ENCODE measurements at regions not wholly inside any gene's neighbourhood (a gene's known extent, or its start where the extent isn't known, plus 50 kb on each side); places are given as distances from the start of the nearest gene placed in this dataset.
"Not testable (repeated sequence)": the region's sequence is repeated elsewhere in the genome, so short reads cannot be mapped to it uniquely, and the experiment has no call there.

DNA sequence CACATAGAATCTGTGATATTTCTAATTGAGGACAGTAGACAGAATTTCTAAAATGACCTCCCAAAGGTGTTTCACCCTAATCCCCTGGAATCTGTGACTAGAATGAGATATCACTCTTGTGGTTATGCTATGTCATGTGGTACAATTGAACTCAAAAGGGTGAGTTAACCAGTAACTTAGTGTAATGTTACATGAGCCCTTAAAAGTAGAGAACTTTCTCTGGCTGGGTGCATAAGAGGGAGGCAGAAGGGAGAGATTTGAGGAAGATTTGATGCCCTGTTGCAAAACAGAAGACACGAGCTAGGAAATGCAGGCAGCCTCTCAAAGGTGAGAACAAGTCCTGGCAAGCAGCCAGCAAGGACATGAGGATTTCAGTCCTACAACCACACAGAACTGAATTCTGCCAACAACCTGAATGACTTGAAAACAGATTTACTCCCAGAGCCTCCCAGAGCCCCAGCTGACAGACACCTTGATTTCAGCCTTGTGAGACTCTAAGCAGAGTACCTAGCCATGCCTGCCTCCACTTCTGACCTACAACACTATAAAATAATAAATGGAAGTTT lies 160.3 kb downstream of the MTHFS start:
- no peaks in the 10 kb centered on the region for H3K36me3 ChIP-seq (replicated peaks; ENCODE audit: low read depth, low read length)
- peak overlapping the region; percentile 16; the same call in 1 of the 2 replicates for H3K9ac ChIP-seq (ENCODE audit: low read length)
- no peaks in the 10 kb centered on the region for H3K79me2 ChIP-seq (ENCODE audit: low read length)
- H3K9me3 ChIP-seq (ENCODE audit: insufficient read depth, low read length), result 0 out of 2 replicates have a peak, but pooled peaks cover 3% of the 10 kb centered on the region
- H3K4me3 ChIP-seq (ENCODE audit: low read length), result peak overlapping the region; percentile 5; the same call in 1 of the 2 replicates
- TF ChIP-seq EZH2phosphoT487 (IDR thresholded peaks at IDR 0.05; ENCODE audit: low read depth), result no peak
- TF ChIP-seq, protein P1, sequence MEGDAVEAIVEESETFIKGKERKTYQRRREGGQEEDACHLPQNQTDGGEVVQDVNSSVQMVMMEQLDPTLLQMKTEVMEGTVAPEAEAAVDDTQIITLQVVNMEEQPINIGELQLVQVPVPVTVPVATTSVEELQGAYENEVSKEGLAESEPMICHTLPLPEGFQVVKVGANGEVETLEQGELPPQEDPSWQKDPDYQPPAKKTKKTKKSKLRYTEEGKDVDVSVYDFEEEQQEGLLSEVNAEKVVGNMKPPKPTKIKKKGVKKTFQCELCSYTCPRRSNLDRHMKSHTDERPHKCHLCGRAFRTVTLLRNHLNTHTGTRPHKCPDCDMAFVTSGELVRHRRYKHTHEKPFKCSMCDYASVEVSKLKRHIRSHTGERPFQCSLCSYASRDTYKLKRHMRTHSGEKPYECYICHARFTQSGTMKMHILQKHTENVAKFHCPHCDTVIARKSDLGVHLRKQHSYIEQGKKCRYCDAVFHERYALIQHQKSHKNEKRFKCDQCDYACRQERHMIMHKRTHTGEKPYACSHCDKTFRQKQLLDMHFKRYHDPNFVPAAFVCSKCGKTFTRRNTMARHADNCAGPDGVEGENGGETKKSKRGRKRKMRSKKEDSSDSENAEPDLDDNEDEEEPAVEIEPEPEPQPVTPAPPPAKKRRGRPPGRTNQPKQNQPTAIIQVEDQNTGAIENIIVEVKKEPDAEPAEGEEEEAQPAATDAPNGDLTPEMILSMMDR (IDR thresholded peaks at IDR 0.05; ENCODE audit: low read depth, low read length), result no peak
- no peaks in the 10 kb centered on the region for H4K20me1 ChIP-seq (ENCODE audit: insufficient read depth, low read length)
- peak overlapping the region; percentile 5; the same call in 1 of the 2 replicates for H2AFZ ChIP-seq (ENCODE audit: low read depth, low read length)
- H3K27ac ChIP-seq (ENCODE audit: low read length), result peak overlapping the region; percentile 52
- H3K27me3 ChIP-seq (ENCODE audit: low read depth, low read length), result no peaks in the 10 kb centered on the region
- peaks cover 42% of the 10 kb centered on the region for H3K4me1 ChIP-seq (ENCODE audit: low read length)
- H3K4me2 ChIP-seq (ENCODE audit: low read length), result peak overlapping the region; percentile 58

DNA sequence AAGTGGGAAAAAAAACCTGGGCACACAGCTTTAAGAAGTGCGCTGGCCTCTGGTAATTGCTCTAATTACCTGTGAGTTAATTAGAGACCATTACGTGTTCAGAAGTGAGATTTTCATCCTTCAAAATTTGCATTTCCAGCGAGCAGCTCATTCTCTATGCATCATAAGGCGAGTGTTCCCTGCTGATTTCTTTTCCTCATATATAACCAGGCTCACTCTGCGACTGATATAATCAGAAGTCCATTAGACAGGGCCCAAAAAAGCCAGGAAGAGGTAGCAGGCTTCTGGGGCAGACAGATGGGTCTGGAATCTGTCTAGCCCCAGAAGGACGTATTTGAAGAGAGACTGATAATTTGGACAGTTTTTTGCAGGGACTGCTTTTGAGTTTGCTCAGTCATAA lies 158.7 kb downstream of the MTHFS start:
- 0 out of 2 replicates have a peak, but pooled peaks cover 3% of the 10 kb centered on the region for H3K9me3 ChIP-seq (ENCODE audit: insufficient read depth, low read length)
- no peak overlapping the region; the same call in 1 of the 2 replicates for H3K27ac ChIP-seq (ENCODE audit: low read length)
- no peaks in the 10 kb centered on the region for H3K79me2 ChIP-seq (ENCODE audit: low read length)
- no peaks in the 10 kb centered on the region for H3K27me3 ChIP-seq (ENCODE audit: low read depth, low read length)
- H3K36me3 ChIP-seq (replicated peaks; ENCODE audit: low read depth, low read length), result no peaks in the 10 kb centered on the region
- H3K4me1 ChIP-seq (ENCODE audit: low read length), result peaks cover 34% of the 10 kb centered on the region
- no peaks in the 10 kb centered on the region for H4K20me1 ChIP-seq (ENCODE audit: insufficient read depth, low read length)
- no peak for TF ChIP-seq EZH2phosphoT487 (IDR thresholded peaks at IDR 0.05; ENCODE audit: low read depth)
- TF ChIP-seq, protein P1 (IDR thresholded peaks at IDR 0.05; ENCODE audit: low read depth, low read length), result no peak
- no peak overlapping the region for H3K4me3 ChIP-seq (ENCODE audit: low read length)
- peak overlapping the region; percentile 58 for H3K4me2 ChIP-seq (ENCODE audit: low read length)
- peak overlapping the region; percentile 56 for H2AFZ ChIP-seq (ENCODE audit: low read depth, low read length)
- no peak overlapping the region for H3K9ac ChIP-seq (ENCODE audit: low read length)

DNA sequence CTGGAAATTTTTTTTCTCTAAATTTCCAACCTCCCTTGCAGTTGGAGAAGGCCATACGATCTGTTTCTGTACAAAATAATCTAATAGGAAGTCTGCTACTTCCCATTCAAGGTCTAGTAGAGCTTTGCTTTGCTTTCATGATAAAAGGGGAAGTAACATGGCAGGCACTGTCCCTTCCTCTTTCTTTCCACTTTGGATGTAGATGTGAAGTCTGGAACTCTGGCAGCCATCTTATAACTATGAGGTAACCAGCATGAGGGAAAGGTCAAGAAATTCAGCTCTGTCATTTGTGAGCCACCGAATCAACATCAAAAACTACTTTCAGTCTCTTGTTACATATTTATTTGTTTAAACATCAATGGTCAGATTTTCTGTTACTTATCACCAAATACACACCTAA lies 156.3 kb downstream of the MTHFS start:
- Histone ChIP-seq H3K27ac (ENCODE audit: low read length) (no peak overlapping the region), H3K79me2 (ENCODE audit: low read length) (no peaks in the 10 kb centered on the region), H3K9ac (ENCODE audit: low read length) (no peak overlapping the region), H3K4me3 (ENCODE audit: low read length) (no peak overlapping the region), H3K4me1 (ENCODE audit: low read length) (peaks cover 32% of the 10 kb centered on the region), H3K4me2 (ENCODE audit: low read length) (no peak overlapping the region), H3K36me3 (replicated peaks; ENCODE audit: low read depth, low read length) (no peaks in the 10 kb centered on the region), H3K9me3 (ENCODE audit: insufficient read depth, low read length) (0 out of 2 replicates have a peak, but pooled peaks cover 3% of the 10 kb centered on the region), H3K27me3 (ENCODE audit: low read depth, low read length) (no peaks in the 10 kb centered on the region), H2AFZ (ENCODE audit: low read depth, low read length) (no peak overlapping the region), H4K20me1 (ENCODE audit: insufficient read depth, low read length) (no peaks in the 10 kb centered on the region)
- TF ChIP-seq, protein P1 (IDR thresholded peaks at IDR 0.05; ENCODE audit: low read depth, low read length), result no peak
- TF ChIP-seq EZH2phosphoT487 (IDR thresholded peaks at IDR 0.05; ENCODE audit: low read depth), result no peak

DNA sequence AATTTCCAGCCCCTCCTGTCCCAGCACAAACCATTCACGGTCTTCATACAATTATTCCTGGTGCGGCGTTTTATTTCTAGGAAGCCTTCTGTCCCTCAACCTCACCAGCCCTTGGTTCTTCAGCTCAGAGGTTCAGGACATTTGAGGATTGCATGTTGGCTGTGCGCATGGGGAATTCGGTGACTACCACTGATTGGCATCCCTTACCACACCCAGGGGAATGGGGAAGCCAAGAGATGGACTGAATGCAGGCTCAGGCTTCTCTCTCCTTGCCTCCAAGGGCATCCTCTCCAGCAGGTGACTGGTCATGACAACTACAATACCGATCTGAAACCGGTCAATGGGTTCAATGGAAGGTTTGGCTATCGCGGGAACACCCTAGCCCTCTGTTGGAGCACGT lies 153.8 kb downstream of the MTHFS start:
- peaks cover 8% of the 10 kb centered on the region for H3K4me1 ChIP-seq (ENCODE audit: low read length)
- H3K4me3 ChIP-seq (ENCODE audit: low read length), result no peak overlapping the region
- no peaks in the 10 kb centered on the region for H3K27me3 ChIP-seq (ENCODE audit: low read depth, low read length)
- H3K79me2 ChIP-seq (ENCODE audit: low read length), result no peaks in the 10 kb centered on the region
- TF ChIP-seq, protein P1 (IDR thresholded peaks at IDR 0.05; ENCODE audit: low read depth, low read length), result no peak
- no peak for TF ChIP-seq EZH2phosphoT487 (IDR thresholded peaks at IDR 0.05; ENCODE audit: low read depth)
- H3K36me3 ChIP-seq (replicated peaks; ENCODE audit: low read depth, low read length), result no peaks in the 10 kb centered on the region
- 0 out of 2 replicates have a peak, but pooled peaks cover 3% of the 10 kb centered on the region for H3K9me3 ChIP-seq (ENCODE audit: insufficient read depth, low read length)
- H4K20me1 ChIP-seq (ENCODE audit: insufficient read depth, low read length), result no peaks in the 10 kb centered on the region
- no peak overlapping the region for H3K4me2 ChIP-seq (ENCODE audit: low read length)
- H3K27ac ChIP-seq (ENCODE audit: low read length), result no peak overlapping the region
- H3K9ac ChIP-seq (ENCODE audit: low read length), result no peak overlapping the region
- no peak overlapping the region for H2AFZ ChIP-seq (ENCODE audit: low read depth, low read length)

DNA sequence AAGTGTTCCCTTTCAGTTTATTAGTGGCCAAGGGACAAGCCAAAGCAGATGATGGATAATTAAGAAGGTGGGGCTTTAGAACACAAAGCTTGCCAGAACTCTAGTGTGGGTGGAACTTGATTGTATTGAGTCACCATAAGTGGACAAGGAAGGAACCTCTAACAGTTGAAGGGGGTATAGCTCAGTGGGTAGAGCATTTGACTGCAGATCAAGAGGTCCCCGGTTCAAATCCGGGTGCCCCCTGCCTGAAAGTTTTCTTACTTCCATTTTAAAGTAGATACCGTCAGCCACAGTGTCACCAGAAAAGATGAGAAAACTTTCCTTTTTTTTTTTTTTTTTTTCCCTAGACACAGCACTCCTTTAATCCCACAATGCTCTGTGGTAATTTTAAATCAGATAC lies 152.3 kb downstream of the MTHFS start:
- not testable (repeated sequence) for H3K9me3 ChIP-seq (ENCODE audit: insufficient read depth, low read length); H2AFZ ChIP-seq (ENCODE audit: low read depth, low read length); H3K4me1 ChIP-seq (ENCODE audit: low read length); H3K27ac ChIP-seq (ENCODE audit: low read length); H3K79me2 ChIP-seq (ENCODE audit: low read length); H3K9ac ChIP-seq (ENCODE audit: low read length); H3K4me3 ChIP-seq (ENCODE audit: low read length); H3K4me2 ChIP-seq (ENCODE audit: low read length); H4K20me1 ChIP-seq (ENCODE audit: insufficient read depth, low read length); H3K27me3 ChIP-seq (ENCODE audit: low read depth, low read length); H3K36me3 ChIP-seq (replicated peaks; ENCODE audit: low read depth, low read length)
